Epithelial cell of esophagus (primary cell): ENCODE measurements at regions not wholly inside any gene's neighbourhood (a gene's known extent, or its start where the extent isn't known, plus 50 kb on each side); places are given as distances from the start of the nearest gene placed in this dataset.

Source experiments
- DNase-seq: peaks from one replicate; pipeline ENCODE4 v3.0.0; 2010; ENCODE audit warnings: low read depth
- H3K4me3 ChIP-seq: 2 replicates; pipeline ENCODE4 v1.5.1; 2011; ENCODE audit warnings: mild to moderate bottlenecking, low read length, control low read depth
- TF ChIP-seq, protein P1 (sequence below): IDR thresholded peaks from 2 replicates; pipeline ENCODE4 v1.5.1; 2011; ENCODE audit warnings: low read depth, mild to moderate bottlenecking, low read length, control low read depth, inconsistent platforms; ENCODE audit not compliant: insufficient read depth; ENCODE audit errors: missing control alignments

GRCh38 chr5:54825005-54825404, 160.4 kb downstream of the ESM1 start:
- no peak overlapping the region for H3K4me3 ChIP-seq
- TF ChIP-seq, protein P1, sequence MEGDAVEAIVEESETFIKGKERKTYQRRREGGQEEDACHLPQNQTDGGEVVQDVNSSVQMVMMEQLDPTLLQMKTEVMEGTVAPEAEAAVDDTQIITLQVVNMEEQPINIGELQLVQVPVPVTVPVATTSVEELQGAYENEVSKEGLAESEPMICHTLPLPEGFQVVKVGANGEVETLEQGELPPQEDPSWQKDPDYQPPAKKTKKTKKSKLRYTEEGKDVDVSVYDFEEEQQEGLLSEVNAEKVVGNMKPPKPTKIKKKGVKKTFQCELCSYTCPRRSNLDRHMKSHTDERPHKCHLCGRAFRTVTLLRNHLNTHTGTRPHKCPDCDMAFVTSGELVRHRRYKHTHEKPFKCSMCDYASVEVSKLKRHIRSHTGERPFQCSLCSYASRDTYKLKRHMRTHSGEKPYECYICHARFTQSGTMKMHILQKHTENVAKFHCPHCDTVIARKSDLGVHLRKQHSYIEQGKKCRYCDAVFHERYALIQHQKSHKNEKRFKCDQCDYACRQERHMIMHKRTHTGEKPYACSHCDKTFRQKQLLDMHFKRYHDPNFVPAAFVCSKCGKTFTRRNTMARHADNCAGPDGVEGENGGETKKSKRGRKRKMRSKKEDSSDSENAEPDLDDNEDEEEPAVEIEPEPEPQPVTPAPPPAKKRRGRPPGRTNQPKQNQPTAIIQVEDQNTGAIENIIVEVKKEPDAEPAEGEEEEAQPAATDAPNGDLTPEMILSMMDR: no peak
- DNase-seq: peak; percentile 84

- TF ChIP-seq, protein P1: no peak
- DNase-seq: no peak
- no peak overlapping the region for H3K4me3 ChIP-seq
Measured at GRCh38 chr5:54823006-54823405, 162.4 kb downstream of the ESM1 start.

GRCh38 chr5:54822324-54822687, 163.1 kb downstream of the ESM1 start:
- DNase-seq: no peak
- H3K4me3 ChIP-seq: no peak overlapping the region
- TF ChIP-seq, protein P1: no peak

GRCh38 chr5:54821445-54822323, 163.7 kb downstream of the ESM1 start:
- no peak overlapping the region for H3K4me3 ChIP-seq
- TF ChIP-seq, protein P1: no peak
- no peak for DNase-seq

DNA sequence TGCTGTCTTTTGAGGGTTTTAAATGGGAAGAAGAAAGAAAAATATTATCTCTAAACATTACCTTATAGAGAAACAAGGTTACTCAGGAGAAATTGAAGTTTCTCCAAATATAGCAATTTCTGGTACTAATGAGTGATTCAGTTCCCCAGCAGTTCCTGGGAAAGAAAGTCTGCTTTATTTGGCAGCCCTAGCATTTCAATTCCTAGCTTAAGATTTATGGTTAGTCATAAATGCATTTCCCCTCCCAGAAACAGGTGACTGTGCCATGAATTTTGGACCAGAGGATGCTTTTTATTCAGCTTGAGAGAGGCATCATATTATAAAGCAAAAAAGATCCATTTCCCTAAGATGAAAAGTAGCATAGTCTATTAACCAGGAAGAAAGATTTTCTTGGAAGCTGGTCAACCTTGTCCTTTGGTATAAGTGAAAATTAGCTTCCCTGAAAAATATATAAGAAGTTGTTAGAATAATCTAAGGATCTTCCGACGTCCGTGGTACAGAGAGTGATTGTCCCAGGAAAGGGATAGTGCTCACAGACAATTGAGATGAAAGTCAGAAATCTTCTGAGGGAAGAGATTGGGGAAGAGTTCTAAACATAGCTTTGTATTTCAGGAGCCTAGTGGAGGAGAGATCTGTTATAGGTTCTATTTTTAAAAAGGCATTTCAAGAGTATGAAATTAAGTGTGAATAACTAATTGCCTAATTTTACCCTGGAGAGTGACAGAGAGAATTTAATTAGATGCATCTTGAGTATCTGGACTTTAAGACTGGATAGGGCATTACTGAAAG, 164.9 kb downstream of the ESM1 start:
- DNase-seq: no peak
- TF ChIP-seq, protein P1: no peak
- H3K4me3 ChIP-seq: no peak overlapping the region

- DNase-seq: peak; percentile 62
- no peak overlapping the region for H3K4me3 ChIP-seq
- TF ChIP-seq, protein P1: no peak
Measured at GRCh38 chr5:54807421-54807820, 178.0 kb downstream of the ESM1 start.

GRCh38 chr5:54804521-54804920, 180.9 kb downstream of the ESM1 start:
- DNase-seq: no peak
- TF ChIP-seq, protein P1: no peak
- H3K4me3 ChIP-seq: no peak overlapping the region
